HG02678 (cell line): ENCODE measurements at regions not wholly inside any gene's neighbourhood (a gene's known extent, or its start where the extent isn't known, plus 50 kb on each side); places are given as distances from the start of the nearest gene placed in this dataset.
"Not testable (repeated sequence)": the region's sequence is repeated elsewhere in the genome, so short reads cannot be mapped to it uniquely, and the experiment has no call there.

Experiments used
- ATAC-seq: cut with Tn5 transposase; IDR thresholded peaks from one replicate; pipeline ENCODE4 v1.9.1; 2021; ENCODE audit warnings: mild to moderate bottlenecking, moderate library complexity; ENCODE audit not compliant: unreplicated experiment

- ATAC-seq: not testable (repeated sequence)
These were observed 222.6 kb downstream of the ATP6V0E2 start for GRCh38 chr7:150096213-150096994.

- ATAC-seq: not testable (repeated sequence)
These were observed 224.6 kb upstream of the LRRC61 start for GRCh38 chr7:150098592-150098991.

GRCh38 chr7:150101282-150101681 lies 221.9 kb upstream of the LRRC61 start:
- ATAC-seq: not testable (repeated sequence)

- ATAC-seq: not testable (repeated sequence)
These were observed 215.9 kb upstream of the LRRC61 start for GRCh38 chr7:150107283-150107682.

GRCh38 chr7:150110375-150110820 lies 212.8 kb upstream of the LRRC61 start:
- ATAC-seq: not testable (repeated sequence)

GRCh38 chr7:150110882-150111281 lies 212.3 kb upstream of the LRRC61 start:
- ATAC-seq: not testable (repeated sequence)

GRCh38 chr7:150111373-150112139 lies 211.6 kb upstream of the LRRC61 start:
- ATAC-seq: not testable (repeated sequence)

GRCh38 chr7:150113301-150113700 lies 209.9 kb upstream of the LRRC61 start:
- ATAC-seq: not testable (repeated sequence)

GRCh38 chr7:150114591-150114990 lies 208.6 kb upstream of the LRRC61 start:
- ATAC-seq: not testable (repeated sequence)

- ATAC-seq: not testable (repeated sequence)
These were observed 203.2 kb upstream of the LRRC61 start for GRCh38 chr7:150119966-150120365.

- not testable (repeated sequence) for ATAC-seq
These were observed 197.3 kb upstream of the LRRC61 start for GRCh38 chr7:150125831-150126230.

GRCh38 chr7:150134451-150134850 lies 188.7 kb upstream of the LRRC61 start:
- ATAC-seq: not testable (repeated sequence)

GRCh38 chr7:150135620-150136190 lies 187.4 kb upstream of the LRRC61 start:
- ATAC-seq: not testable (repeated sequence)

GRCh38 chr7:150139840-150140239 lies 183.3 kb upstream of the LRRC61 start:
- ATAC-seq: not testable (repeated sequence)

GRCh38 chr7:150141525-150142345 lies 181.4 kb upstream of the LRRC61 start:
- not testable (repeated sequence) for ATAC-seq

- not testable (repeated sequence) for ATAC-seq
These were observed 177.0 kb upstream of the LRRC61 start for GRCh38 chr7:150146124-150146523.

- not testable (repeated sequence) for ATAC-seq
These were observed 175.6 kb upstream of the LRRC61 start for GRCh38 chr7:150147524-150147923.

GRCh38 chr7:150156015-150156414 lies 167.1 kb upstream of the LRRC61 start:
- not testable (repeated sequence) for ATAC-seq

- not testable (repeated sequence) for ATAC-seq
These were observed 164.5 kb upstream of the LRRC61 start for GRCh38 chr7:150158696-150159095.

- ATAC-seq: not testable (repeated sequence)
These were observed 153.6 kb upstream of the LRRC61 start for GRCh38 chr7:150169515-150169914.
